Retinal pigment epithelial cell (primary cell): ENCODE measurements at regions not wholly inside any gene's neighbourhood (a gene's known extent, or its start where the extent isn't known, plus 50 kb on each side); places are given as distances from the start of the nearest gene placed in this dataset.

Source experiments
- DNase-seq: peaks from one replicate; pipeline ENCODE4 v3.0.0-alpha.2; 2010; ENCODE audit warnings: low read depth
- H3K4me3 ChIP-seq: 2 replicates; pipeline ENCODE4 v1.5.1; 2011; ENCODE audit warnings: mild to moderate bottlenecking, low read length, control low read depth, moderate library complexity
- CTCF ChIP-seq: conservative IDR thresholded peaks from 2 replicates; pipeline ENCODE4 v1.5.1; 2011; ENCODE audit warnings: low read depth, low read length, control low read depth, inconsistent platforms

DNA sequence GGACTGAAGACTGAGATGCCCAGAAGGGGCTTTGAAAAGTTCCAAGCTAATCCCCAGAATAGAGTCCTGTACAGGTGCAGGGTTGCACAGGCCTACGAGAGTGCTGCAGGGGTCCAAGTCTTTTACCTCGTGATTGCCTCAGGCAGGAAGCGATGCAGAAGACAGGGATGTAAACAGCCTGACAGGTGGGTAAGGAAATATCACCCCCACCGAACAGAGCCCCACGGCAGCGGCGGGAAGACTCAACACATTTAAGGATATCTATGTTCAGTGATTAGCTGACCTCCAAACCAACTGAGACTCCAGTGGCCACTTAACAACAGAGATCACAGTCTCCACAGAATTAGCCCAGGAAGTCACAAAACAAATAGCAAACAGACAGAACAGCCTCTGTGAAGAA lies 73.9 kb upstream of the VIPR2 start:
- no peak for TF ChIP-seq CTCF
- no peak for DNase-seq
- no peak overlapping the region for H3K4me3 ChIP-seq

DNA sequence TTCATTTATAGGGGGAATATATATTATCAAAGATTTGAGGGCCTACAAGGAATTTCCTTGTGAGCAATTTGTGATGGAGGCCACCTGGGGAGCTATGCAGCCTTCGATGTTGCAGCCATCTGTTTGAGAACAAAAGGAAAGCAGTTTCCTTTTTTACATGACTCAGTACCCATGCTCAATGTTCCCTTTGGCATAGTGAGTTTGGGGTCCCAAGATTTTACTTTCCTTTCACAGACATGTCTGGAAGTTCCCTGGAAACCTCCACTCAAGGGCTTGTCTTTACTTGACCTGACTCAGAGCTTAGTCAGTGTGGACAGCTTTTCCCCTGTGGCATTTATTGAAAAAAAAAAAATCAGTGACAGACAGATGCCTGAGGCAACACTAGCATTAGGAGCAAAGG lies 73.5 kb upstream of the VIPR2 start:
- TF ChIP-seq CTCF = no peak
- DNase-seq = no peak
- no peak overlapping the region for H3K4me3 ChIP-seq

GRCh38 chr7:159215076-159215475 lies 70.4 kb upstream of the VIPR2 start:
- TF ChIP-seq CTCF = no peak
- H3K4me3 ChIP-seq = no peak overlapping the region
- DNase-seq = no peak

GRCh38 chr7:159213253-159213652 lies 68.6 kb upstream of the VIPR2 start:
- TF ChIP-seq CTCF = no peak

DNA sequence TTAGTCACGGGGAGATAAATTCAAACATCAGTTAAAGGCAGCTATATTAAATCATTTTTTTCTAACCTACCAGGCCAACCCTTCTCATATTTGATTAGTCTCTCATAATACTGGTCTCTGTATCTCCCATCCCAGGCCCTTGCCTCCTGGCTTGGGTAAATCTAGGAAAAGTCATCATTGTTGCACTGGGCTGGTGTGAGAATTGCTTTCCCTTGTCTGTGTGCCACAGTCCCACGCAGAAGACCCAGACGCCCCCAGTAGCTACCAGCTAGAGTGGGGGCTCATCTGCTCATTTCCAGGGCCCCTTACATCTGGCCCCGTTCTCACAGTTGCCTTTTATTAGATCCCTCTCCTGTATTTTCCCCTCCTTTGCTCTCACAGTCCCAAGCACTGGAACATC lies 67.6 kb upstream of the VIPR2 start:
- TF ChIP-seq CTCF = no peak
- DNase-seq = no peak
- no peak overlapping the region for H3K4me3 ChIP-seq

More at GRCh38 chr7:159213253-159213652, 68.6 kb upstream of the VIPR2 start:
- DNase-seq = no peak
- no peak overlapping the region for H3K4me3 ChIP-seq

- H3K4me3 ChIP-seq = no peak overlapping the region
- DNase-seq = no peak
- no peak for TF ChIP-seq CTCF
Measured at GRCh38 chr7:159211540-159212182, 67.0 kb upstream of the VIPR2 start.

DNA sequence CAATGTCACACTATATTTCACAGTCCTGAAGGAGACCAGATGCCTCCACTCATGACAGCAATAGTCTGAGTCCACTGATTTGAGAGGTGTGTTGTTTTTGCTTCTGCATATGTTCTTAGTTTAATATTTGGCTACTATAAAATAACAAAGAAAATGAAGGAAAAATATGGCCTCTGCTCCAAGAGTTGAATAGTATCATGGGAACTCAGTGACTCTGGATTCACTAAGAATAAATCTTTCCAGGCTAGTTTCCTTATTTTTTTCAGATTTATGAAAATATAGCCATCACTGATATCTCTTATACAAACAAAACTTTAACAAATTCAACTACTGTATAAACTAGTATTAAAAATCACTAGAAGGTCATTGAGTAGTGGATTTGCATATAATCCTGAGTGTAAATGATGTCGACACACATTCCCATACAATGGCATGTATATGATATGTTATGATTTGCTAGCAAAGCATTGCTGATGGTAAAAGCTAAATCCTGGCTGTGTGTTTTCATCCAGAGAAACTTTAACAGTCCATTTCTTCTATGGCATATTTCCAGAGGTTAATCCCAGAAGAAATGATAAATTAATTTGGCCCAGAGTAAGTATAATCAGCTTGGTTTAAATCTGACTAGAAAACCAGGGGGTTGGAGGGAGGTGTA lies 66.0 kb upstream of the VIPR2 start:
- TF ChIP-seq CTCF = no peak
- DNase-seq = no peak

More for the DNA sequence above, 66.0 kb upstream of the VIPR2 start:
- no peak overlapping the region for H3K4me3 ChIP-seq
